Vagina (tissue), 2 donors: ENCODE measurements at regions not wholly inside any gene's neighbourhood (a gene's known extent, or its start where the extent isn't known, plus 50 kb on each side); places are given as distances from the start of the nearest gene placed in this dataset.

Source experiments
- DNase-seq, 2 donors: peaks; one replicate each; pipeline ENCODE4 v3.0.0-alpha.2; 2017; ENCODE audit errors: extremely low spot score in 2 of 2
- H3K27ac ChIP-seq: fragments of 200-600 bp; sonication (generic); one replicate; pipeline ENCODE4 v1.5.1; 2019
- H3K27me3 ChIP-seq: fragments of 200-600 bp; sonication (generic); one replicate; pipeline ENCODE4 v1.5.1; 2019
- H3K36me3 ChIP-seq, 2 donors: fragments of 200-600 bp; sonication (generic); one replicate each; pipeline ENCODE4 v1.5.1; 2017 to 2019
- H3K4me1 ChIP-seq: fragments of 200-600 bp; sonication (generic); one replicate; pipeline ENCODE4 v1.5.1; 2019
- H3K4me3 ChIP-seq, 2 donors: fragments of 200-600 bp; sonication (generic); 1 replicate in 1 of 2; 2 replicates in 1 of 2; pipeline ENCODE4 v1.5.1; 2016 to 2019
- H3K9me3 ChIP-seq: fragments of 200-600 bp; sonication (generic); one replicate; pipeline ENCODE4 v1.5.1; 2019
- CTCF ChIP-seq, 3 experiments: fragments of 450-650 bp in 2 of 3; fragments of 200-600 bp in 1 of 3; sonication (generic) in 1 of 3; IDR thresholded peaks; one replicate each; pipeline ENCODE4 v1.5.1; 2017 to 2019; ENCODE audit warnings: antibody characterized with exemption in 3 of 3, mild to moderate bottlenecking in 2 of 3, moderate library complexity in 2 of 3
- POLR2A ChIP-seq, 2 donors: fragments of 450-650 bp; IDR thresholded peaks; one replicate each; pipeline ENCODE4 v1.6.1; 2017; ENCODE audit warnings: antibody characterized with exemption in 2 of 2, mild to moderate bottlenecking in 2 of 2, moderate library complexity in 2 of 2
- POLR2AphosphoS5 ChIP-seq, 2 donors: sonication (generic); formaldehyde crosslinking; IDR thresholded peaks; one replicate each; pipeline ENCODE4 v1.9.0; 2017; ENCODE audit warnings: antibody characterized with exemption in 2 of 2, mild to moderate bottlenecking in 2 of 2, low read depth in 1 of 2; ENCODE audit not compliant: insufficient read depth in 1 of 2
- intact Hi-C: fragments of 100-400 bp; cut with DNase I; formaldehyde crosslinking; loops from one replicate; pipeline ENCODE4 v1.15.1; 2023

GRCh38 chr14:48936362-48936761 lies 649.8 kb downstream of the RPS29 start:
- no peak overlapping the region for H3K4me3 ChIP-seq
- intact Hi-C loops = no loop called here
- DNase-seq = no peak
- no peaks in the 10 kb centered on the region for H3K9me3 ChIP-seq
- TF ChIP-seq POLR2A (IDR thresholded peaks at IDR 0.05) (no peak), CTCF (IDR thresholded peaks at IDR 0.05) (no peak), POLR2AphosphoS5 (IDR thresholded peaks at IDR 0.05; ENCODE audit: insufficient read depth in 1 of 2, low read depth in 1 of 2) (no peak)
- no peak overlapping the region for H3K27ac ChIP-seq
- no peaks in the 10 kb centered on the region for H3K4me1 ChIP-seq
- H3K27me3 ChIP-seq = no peaks in the 10 kb centered on the region
- H3K36me3 ChIP-seq = no peaks in the 10 kb centered on the region

GRCh38 chr14:48925184-48925583 lies 661.0 kb downstream of the RPS29 start:
- TF ChIP-seq POLR2A (IDR thresholded peaks at IDR 0.05) = no peak
- TF ChIP-seq CTCF (IDR thresholded peaks at IDR 0.05) = no peak
- TF ChIP-seq POLR2AphosphoS5 (IDR thresholded peaks at IDR 0.05; ENCODE audit: insufficient read depth in 1 of 2, low read depth in 1 of 2) = no peak
- no peaks in the 10 kb centered on the region for H3K36me3 ChIP-seq
- no peak overlapping the region for H3K4me3 ChIP-seq
- H3K27ac ChIP-seq = no peak overlapping the region
- DNase-seq = no peak
- H3K4me1 ChIP-seq = no peaks in the 10 kb centered on the region
- intact Hi-C loops = no loop called here
- no peaks in the 10 kb centered on the region for H3K9me3 ChIP-seq
- H3K27me3 ChIP-seq = no peaks in the 10 kb centered on the region

DNA sequence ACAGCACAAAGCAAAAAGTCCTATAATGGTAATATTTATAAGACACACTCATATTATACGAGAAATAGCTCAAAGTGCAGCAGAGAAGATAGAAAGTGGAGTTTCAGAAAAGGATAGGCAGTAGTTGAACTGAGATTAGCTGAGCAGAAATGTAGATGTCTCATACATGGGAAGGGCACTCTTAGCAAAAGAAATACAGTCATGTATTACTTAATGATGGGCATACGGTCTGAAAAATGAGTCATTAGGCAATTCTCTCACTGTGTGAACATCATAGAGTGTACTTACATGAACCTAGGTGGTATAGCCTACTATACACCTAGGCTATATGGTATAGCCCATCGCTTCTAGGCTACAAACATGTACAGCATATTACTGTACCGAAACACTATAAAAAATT lies 671.3 kb downstream of the RPS29 start:
- Histone ChIP-seq H3K9me3 (no peaks in the 10 kb centered on the region), H3K4me1 (no peaks in the 10 kb centered on the region), H3K27me3 (no peaks in the 10 kb centered on the region), H3K36me3 (no peaks in the 10 kb centered on the region), H3K4me3 (no peak overlapping the region), H3K27ac (no peak overlapping the region)
- intact Hi-C loops = no loop called here
- TF ChIP-seq CTCF (IDR thresholded peaks at IDR 0.05) = no peak
- no peak for TF ChIP-seq POLR2A (IDR thresholded peaks at IDR 0.05)
- TF ChIP-seq POLR2AphosphoS5 (IDR thresholded peaks at IDR 0.05; ENCODE audit: insufficient read depth in 1 of 2, low read depth in 1 of 2) = no peak
- DNase-seq = no peak

- Histone ChIP-seq H3K9me3 (no peaks in the 10 kb centered on the region), H3K36me3 (no peaks in the 10 kb centered on the region), H3K4me1 (no peaks in the 10 kb centered on the region), H3K4me3 (no peak overlapping the region), H3K27me3 (no peaks in the 10 kb centered on the region), H3K27ac (no peak overlapping the region)
- DNase-seq = no peak
- intact Hi-C loops = no loop called here
- no peak for TF ChIP-seq POLR2AphosphoS5 (IDR thresholded peaks at IDR 0.05; ENCODE audit: insufficient read depth in 1 of 2, low read depth in 1 of 2)
- no peak for TF ChIP-seq POLR2A (IDR thresholded peaks at IDR 0.05)
Observed at GRCh38 chr14:48914382-48914781, 671.8 kb downstream of the RPS29 start.

GRCh38 chr14:48900565-48900964 lies 685.6 kb downstream of the RPS29 start:
- Histone ChIP-seq H3K27ac (no peak overlapping the region), H3K4me1 (no peaks in the 10 kb centered on the region), H3K36me3 (no peaks in the 10 kb centered on the region), H3K27me3 (no peaks in the 10 kb centered on the region), H3K9me3 (no peaks in the 10 kb centered on the region), H3K4me3 (no peak overlapping the region)
- intact Hi-C loops = no loop called here
- TF ChIP-seq POLR2AphosphoS5 (IDR thresholded peaks at IDR 0.05; ENCODE audit: insufficient read depth in 1 of 2, low read depth in 1 of 2) (no peak), CTCF (IDR thresholded peaks at IDR 0.05) (no peak), POLR2A (IDR thresholded peaks at IDR 0.05) (no peak)
- no peak for DNase-seq

DNA sequence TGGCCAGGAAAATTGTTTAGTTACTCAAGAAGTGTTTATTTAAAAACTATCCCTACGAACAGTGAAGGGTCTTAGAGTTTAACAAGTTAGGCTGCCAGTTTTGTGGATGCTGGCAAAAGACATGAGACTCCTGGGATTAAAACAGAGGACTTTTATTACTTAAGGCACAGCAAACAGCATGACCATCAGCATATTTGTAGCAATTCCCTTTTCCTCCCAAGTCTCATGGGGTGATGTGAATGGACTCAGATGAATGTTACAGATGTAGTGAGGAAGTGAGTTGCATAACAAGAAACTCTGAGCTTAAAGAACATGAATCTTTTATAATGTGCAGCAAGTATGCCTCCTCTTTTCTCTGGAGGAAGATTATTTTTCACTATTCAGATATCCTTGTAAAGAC lies 695.8 kb downstream of the RPS29 start:
- H3K9me3 ChIP-seq = no peaks in the 10 kb centered on the region
- intact Hi-C loops = no loop called here
- no peaks in the 10 kb centered on the region for H3K36me3 ChIP-seq
- H3K27me3 ChIP-seq = no peaks in the 10 kb centered on the region
- no peak for DNase-seq
- TF ChIP-seq POLR2AphosphoS5 (IDR thresholded peaks at IDR 0.05; ENCODE audit: insufficient read depth in 1 of 2, low read depth in 1 of 2) (no peak), CTCF (IDR thresholded peaks at IDR 0.05) (no peak), POLR2A (IDR thresholded peaks at IDR 0.05) (no peak)
- H3K4me3 ChIP-seq = no peak overlapping the region
- H3K4me1 ChIP-seq = no peaks in the 10 kb centered on the region
- no peak overlapping the region for H3K27ac ChIP-seq
